ENCODE measurements at regions not wholly inside any gene's neighbourhood (a gene's known extent, or its start where the extent isn't known, plus 50 kb on each side); places are given as distances from the start of the nearest gene placed in this dataset.

- no peak for TF ChIP-seq CTCF (conservative IDR thresholded peaks at IDR 0.05; ENCODE audit: low read length)
- no peak for TF ChIP-seq EZH2phosphoT487 (IDR thresholded peaks at IDR 0.05; ENCODE audit: borderline replicate concordance)
These were observed 265.2 kb downstream of the QDPR start for GRCh38 chr4:17246656-17247055.

Measured in Loucy (cell line).